ENCODE measurements at regions not wholly inside any gene's neighbourhood (a gene's known extent, or its start where the extent isn't known, plus 50 kb on each side); places are given as distances from the start of the nearest gene placed in this dataset.
"Not testable (repeated sequence)": the region's sequence is repeated elsewhere in the genome, so short reads cannot be mapped to it uniquely, and the experiment has no call there.

- not testable (repeated sequence) for H3K9ac ChIP-seq (ENCODE audit: low read depth, low read length); H2AFZ ChIP-seq (ENCODE audit: low read depth, low read length); H3K27ac ChIP-seq (ENCODE audit: low read length); H3K36me3 ChIP-seq (ENCODE audit: insufficient read depth, low read length); H3K4me3 ChIP-seq (ENCODE audit: low read depth in 1 of 2, low read length in 2 of 2); H3K27me3 ChIP-seq (ENCODE audit: insufficient read depth, low read length, poor library complexity); DNase-seq; H4K20me1 ChIP-seq (ENCODE audit: insufficient read depth, low read length); H3K4me2 ChIP-seq (ENCODE audit: insufficient read depth, low read length); H3K4me1 ChIP-seq (ENCODE audit: insufficient read depth, low read length); H3K79me2 ChIP-seq (ENCODE audit: insufficient read depth, low read length); ATAC-seq (ENCODE audit: insufficient read depth, low read depth); H3K9me3 ChIP-seq (ENCODE audit: insufficient read depth, low read length, severe bottlenecking)
These were observed 396.7 kb upstream of the ANKRD20A1 start for GRCh38 chr9:67461796-67462757.

GRCh38 chr9:67452941-67453340, 405.8 kb upstream of the ANKRD20A1 start:
- not testable (repeated sequence) for H4K20me1 ChIP-seq (ENCODE audit: insufficient read depth, low read length); H3K27me3 ChIP-seq (ENCODE audit: insufficient read depth, low read length, poor library complexity); H3K36me3 ChIP-seq (ENCODE audit: insufficient read depth, low read length); H3K4me2 ChIP-seq (ENCODE audit: insufficient read depth, low read length); DNase-seq; H3K9me3 ChIP-seq (ENCODE audit: insufficient read depth, low read length, severe bottlenecking); H3K27ac ChIP-seq (ENCODE audit: low read length); H3K9ac ChIP-seq (ENCODE audit: low read depth, low read length); H3K4me1 ChIP-seq (ENCODE audit: insufficient read depth, low read length); H2AFZ ChIP-seq (ENCODE audit: low read depth, low read length); H3K79me2 ChIP-seq (ENCODE audit: insufficient read depth, low read length); ATAC-seq (ENCODE audit: insufficient read depth, low read depth); H3K4me3 ChIP-seq (ENCODE audit: low read depth in 1 of 2, low read length in 2 of 2)

GRCh38 chr9:67442313-67442712, 416.4 kb upstream of the ANKRD20A1 start:
- DNase-seq; H3K9me3 ChIP-seq (ENCODE audit: insufficient read depth, low read length, severe bottlenecking); H3K27ac ChIP-seq (ENCODE audit: low read length); H3K36me3 ChIP-seq (ENCODE audit: insufficient read depth, low read length); H3K4me2 ChIP-seq (ENCODE audit: insufficient read depth, low read length); H4K20me1 ChIP-seq (ENCODE audit: insufficient read depth, low read length); H2AFZ ChIP-seq (ENCODE audit: low read depth, low read length); ATAC-seq (ENCODE audit: insufficient read depth, low read depth); H3K4me1 ChIP-seq (ENCODE audit: insufficient read depth, low read length); H3K79me2 ChIP-seq (ENCODE audit: insufficient read depth, low read length); H3K27me3 ChIP-seq (ENCODE audit: insufficient read depth, low read length, poor library complexity); H3K4me3 ChIP-seq (ENCODE audit: low read depth in 1 of 2, low read length in 2 of 2); H3K9ac ChIP-seq (ENCODE audit: low read depth, low read length): not testable (repeated sequence)

- H3K27ac ChIP-seq (ENCODE audit: low read length); H3K36me3 ChIP-seq (ENCODE audit: insufficient read depth, low read length); H3K4me1 ChIP-seq (ENCODE audit: insufficient read depth, low read length); H3K79me2 ChIP-seq (ENCODE audit: insufficient read depth, low read length); H3K9me3 ChIP-seq (ENCODE audit: insufficient read depth, low read length, severe bottlenecking); H3K4me3 ChIP-seq (ENCODE audit: low read depth in 1 of 2, low read length in 2 of 2); H2AFZ ChIP-seq (ENCODE audit: low read depth, low read length); DNase-seq; H3K4me2 ChIP-seq (ENCODE audit: insufficient read depth, low read length); H4K20me1 ChIP-seq (ENCODE audit: insufficient read depth, low read length); ATAC-seq (ENCODE audit: insufficient read depth, low read depth); H3K9ac ChIP-seq (ENCODE audit: low read depth, low read length); H3K27me3 ChIP-seq (ENCODE audit: insufficient read depth, low read length, poor library complexity): not testable (repeated sequence)
These were observed 421.7 kb upstream of the ANKRD20A1 start for GRCh38 chr9:67437011-67437410.

GRCh38 chr9:67424881-67425280, 432.5 kb upstream of the SPATA31A3 start:
- not testable (repeated sequence) for H3K9me3 ChIP-seq (ENCODE audit: insufficient read depth, low read length, severe bottlenecking); H4K20me1 ChIP-seq (ENCODE audit: insufficient read depth, low read length); DNase-seq; H3K27ac ChIP-seq (ENCODE audit: low read length); H2AFZ ChIP-seq (ENCODE audit: low read depth, low read length); H3K9ac ChIP-seq (ENCODE audit: low read depth, low read length); H3K4me2 ChIP-seq (ENCODE audit: insufficient read depth, low read length); H3K4me1 ChIP-seq (ENCODE audit: insufficient read depth, low read length); H3K4me3 ChIP-seq (ENCODE audit: low read depth in 1 of 2, low read length in 2 of 2); H3K27me3 ChIP-seq (ENCODE audit: insufficient read depth, low read length, poor library complexity); ATAC-seq (ENCODE audit: insufficient read depth, low read depth); H3K36me3 ChIP-seq (ENCODE audit: insufficient read depth, low read length); H3K79me2 ChIP-seq (ENCODE audit: insufficient read depth, low read length)

- not testable (repeated sequence) for DNase-seq; H4K20me1 ChIP-seq (ENCODE audit: insufficient read depth, low read length); H3K27ac ChIP-seq (ENCODE audit: low read length); H3K9me3 ChIP-seq (ENCODE audit: insufficient read depth, low read length, severe bottlenecking); H3K4me2 ChIP-seq (ENCODE audit: insufficient read depth, low read length); H3K4me1 ChIP-seq (ENCODE audit: insufficient read depth, low read length); H2AFZ ChIP-seq (ENCODE audit: low read depth, low read length); ATAC-seq (ENCODE audit: insufficient read depth, low read depth); H3K79me2 ChIP-seq (ENCODE audit: insufficient read depth, low read length); H3K4me3 ChIP-seq (ENCODE audit: low read depth in 1 of 2, low read length in 2 of 2); H3K9ac ChIP-seq (ENCODE audit: low read depth, low read length); H3K36me3 ChIP-seq (ENCODE audit: insufficient read depth, low read length); H3K27me3 ChIP-seq (ENCODE audit: insufficient read depth, low read length, poor library complexity)
These were observed 430.8 kb upstream of the SPATA31A3 start for GRCh38 chr9:67423049-67423728.

- not testable (repeated sequence) for H3K4me2 ChIP-seq (ENCODE audit: insufficient read depth, low read length); H3K27me3 ChIP-seq (ENCODE audit: insufficient read depth, low read length, poor library complexity); H3K9ac ChIP-seq (ENCODE audit: low read depth, low read length); H3K9me3 ChIP-seq (ENCODE audit: insufficient read depth, low read length, severe bottlenecking); H3K4me3 ChIP-seq (ENCODE audit: low read depth in 1 of 2, low read length in 2 of 2); H2AFZ ChIP-seq (ENCODE audit: low read depth, low read length); H3K4me1 ChIP-seq (ENCODE audit: insufficient read depth, low read length); H3K36me3 ChIP-seq (ENCODE audit: insufficient read depth, low read length); H4K20me1 ChIP-seq (ENCODE audit: insufficient read depth, low read length); H3K79me2 ChIP-seq (ENCODE audit: insufficient read depth, low read length); DNase-seq; ATAC-seq (ENCODE audit: insufficient read depth, low read depth); H3K27ac ChIP-seq (ENCODE audit: low read length)
These were observed 426.2 kb upstream of the SPATA31A3 start for GRCh38 chr9:67418496-67419079.

Data from DND-41 (cell line).